ENCODE measurements at regions not wholly inside any gene's neighbourhood (a gene's known extent, or its start where the extent isn't known, plus 50 kb on each side); places are given as distances from the start of the nearest gene placed in this dataset.
"Not testable (repeated sequence)": the region's sequence is repeated elsewhere in the genome, so short reads cannot be mapped to it uniquely, and the experiment has no call there.

DNA sequence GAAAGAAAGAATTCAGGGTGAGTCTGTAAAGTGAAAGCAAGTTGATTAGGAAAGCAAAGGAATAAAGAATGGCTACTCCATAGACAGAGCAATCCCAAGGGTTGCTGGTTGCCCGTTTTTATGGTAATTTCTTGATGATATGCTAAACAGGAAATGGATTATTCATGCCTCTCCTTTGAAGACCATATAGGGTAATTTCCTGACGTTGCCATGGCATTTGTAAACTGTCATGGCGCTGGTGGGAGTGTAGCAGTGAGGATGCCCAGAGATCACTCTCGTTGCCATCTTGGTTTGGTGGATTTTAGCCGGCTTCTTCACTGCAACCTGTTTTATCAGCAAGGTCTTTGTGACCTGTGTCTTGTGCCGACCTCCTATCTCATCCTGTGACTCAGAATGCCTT lies 287.4 kb upstream of the ERCC4 start:
- DNase-seq: not testable (repeated sequence)

DNA sequence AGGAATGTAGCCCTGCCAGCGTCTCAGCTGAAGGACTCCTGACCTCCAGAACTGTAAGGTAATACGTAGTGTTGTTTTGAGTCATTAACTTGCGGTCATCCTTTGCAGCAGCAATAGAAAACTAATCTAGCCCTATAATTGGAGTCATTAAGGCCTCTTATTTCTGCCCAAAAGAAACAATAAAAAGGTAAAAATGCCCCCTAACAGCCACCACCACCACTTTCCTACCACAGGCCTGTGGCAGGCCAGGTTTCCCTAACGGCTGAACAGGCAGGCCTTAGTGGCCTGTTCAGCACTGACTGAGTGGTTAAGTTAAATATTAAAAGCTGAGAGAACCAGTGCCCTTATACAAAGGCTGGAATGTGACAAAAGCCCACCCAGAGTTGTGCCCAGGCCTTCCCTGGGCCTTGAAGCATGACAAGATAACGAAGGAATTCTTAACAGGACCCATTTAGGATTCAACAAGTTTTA lies 286.5 kb upstream of the ERCC4 start:
- no peak for DNase-seq

DNA sequence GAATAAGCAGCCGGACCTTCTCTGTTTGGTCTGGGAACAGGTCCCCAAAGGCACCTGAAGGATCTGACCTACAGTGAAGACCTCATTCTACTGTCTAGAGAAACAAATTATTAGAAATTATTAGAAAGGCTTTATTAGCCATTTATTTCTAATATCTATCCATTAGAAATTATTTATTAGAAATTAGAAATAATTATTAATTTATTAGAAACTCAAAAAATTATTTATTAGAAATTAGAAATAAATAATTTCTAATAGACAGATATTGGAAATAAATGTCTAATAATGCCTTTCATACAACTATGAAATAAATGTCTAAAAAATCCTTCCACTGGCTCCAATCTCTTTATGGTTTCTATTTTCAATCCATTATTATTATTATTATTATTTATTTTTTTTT lies 285.7 kb upstream of the ERCC4 start:
- DNase-seq: no peak

DNA sequence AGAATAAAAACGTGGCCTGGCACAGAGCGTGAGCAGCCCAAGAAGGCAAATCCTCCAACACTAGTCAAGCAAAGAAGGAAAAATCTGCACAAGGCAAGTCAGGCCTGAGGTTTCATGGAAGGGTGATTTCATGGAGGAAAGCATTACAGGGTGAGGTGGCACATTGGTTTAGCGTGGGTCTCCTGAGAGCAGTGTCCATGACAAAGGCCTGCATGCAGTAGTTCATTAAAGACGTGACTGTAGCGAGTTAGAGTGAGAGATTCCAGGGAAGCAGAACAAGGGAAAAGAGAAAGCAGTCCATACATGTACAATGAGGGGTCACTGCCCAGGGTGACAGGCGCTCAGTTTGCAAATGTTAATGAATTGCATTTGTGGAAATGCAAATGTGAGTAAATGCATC lies 285.0 kb upstream of the ERCC4 start:
- DNase-seq: no peak

DNA sequence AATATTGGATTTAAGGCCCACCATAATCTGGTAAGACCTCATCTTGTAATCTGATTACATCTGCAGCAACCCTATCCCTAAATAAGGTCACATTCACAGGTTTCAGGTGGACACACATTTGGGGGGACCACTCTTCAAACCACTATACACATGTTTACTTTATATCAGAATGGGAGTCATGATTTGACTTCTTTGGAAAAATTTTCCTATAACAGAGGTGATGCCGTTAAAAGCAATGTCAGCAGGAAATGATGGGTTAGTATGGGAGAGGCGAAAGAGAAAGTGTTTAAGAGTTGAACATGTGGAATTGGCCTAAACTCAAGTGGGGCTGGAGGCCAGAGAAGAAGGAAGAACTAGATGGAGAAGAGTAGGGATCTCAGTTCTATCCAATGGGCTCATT lies 281.7 kb upstream of the ERCC4 start:
- DNase-seq: no peak

DNA sequence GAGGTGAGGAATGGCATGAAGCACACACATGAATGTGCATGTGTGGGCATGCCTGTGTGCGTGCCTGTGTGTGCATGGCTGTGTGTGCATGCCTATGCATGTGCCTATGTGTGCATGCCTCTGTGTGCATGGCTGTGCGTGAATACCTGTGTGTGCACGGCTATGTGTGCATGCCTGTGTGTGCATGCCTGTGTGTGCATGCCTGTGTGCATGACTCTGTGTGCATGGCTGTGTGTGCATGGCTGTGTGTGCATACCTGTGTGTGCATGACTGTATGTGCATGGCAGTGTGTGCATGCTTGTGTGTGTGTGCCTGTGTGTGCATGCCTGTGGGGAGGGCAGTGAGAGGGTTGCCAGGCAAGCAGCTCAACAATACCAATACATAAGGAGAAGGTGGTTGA lies 276.5 kb upstream of the ERCC4 start:
- no peak for DNase-seq

DNA sequence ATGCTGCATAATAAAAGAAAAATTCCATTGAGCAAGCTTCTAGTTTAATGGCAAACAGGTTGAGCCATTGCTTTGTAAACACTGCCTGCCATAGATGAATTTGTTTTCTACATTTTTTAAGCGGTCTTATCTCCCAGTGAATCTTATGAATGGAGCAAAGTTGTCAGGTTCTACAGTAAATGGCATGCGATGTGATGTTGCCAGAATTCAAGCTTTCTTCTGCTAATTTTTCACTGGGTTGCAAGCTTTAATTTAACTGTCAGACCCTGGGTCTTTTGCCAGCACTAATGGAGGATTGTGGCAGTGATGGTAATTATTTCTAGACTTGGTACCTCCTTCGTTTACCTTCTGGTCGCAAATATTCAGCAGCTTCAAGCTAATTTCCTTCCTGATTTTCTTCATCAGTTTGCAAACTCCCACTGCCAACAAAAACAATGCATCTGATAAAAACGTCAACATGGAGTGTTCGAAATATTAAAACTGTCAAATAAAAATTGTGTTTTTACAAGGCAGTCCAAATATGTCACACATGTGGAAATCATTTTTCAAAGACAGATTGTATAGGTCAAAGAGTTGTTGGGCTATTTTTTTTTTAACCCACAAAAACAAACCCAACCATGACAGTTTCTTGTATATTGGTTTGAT lies 274.2 kb upstream of the ERCC4 start:
- no peak for DNase-seq

DNA sequence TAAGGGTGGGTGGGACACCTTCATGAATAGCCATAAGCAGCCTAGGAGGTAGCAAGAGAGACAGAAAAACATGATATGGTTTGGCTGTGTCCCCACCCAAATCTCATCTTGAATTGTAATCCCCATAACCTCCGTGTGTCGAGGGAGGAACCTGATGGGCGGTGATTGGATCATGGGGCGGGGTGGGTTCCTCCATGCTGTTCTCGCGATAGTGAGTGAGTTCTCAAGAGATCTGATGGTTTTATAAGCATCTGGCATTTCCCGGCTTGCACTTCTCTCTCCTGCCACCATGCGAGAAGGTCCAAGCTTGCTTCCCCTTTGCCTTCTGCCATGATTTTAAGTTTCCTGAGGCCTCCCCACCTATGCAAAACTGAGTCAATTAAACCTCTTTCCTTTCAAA lies 259.1 kb upstream of the ERCC4 start:
- no peak for DNase-seq

DNA sequence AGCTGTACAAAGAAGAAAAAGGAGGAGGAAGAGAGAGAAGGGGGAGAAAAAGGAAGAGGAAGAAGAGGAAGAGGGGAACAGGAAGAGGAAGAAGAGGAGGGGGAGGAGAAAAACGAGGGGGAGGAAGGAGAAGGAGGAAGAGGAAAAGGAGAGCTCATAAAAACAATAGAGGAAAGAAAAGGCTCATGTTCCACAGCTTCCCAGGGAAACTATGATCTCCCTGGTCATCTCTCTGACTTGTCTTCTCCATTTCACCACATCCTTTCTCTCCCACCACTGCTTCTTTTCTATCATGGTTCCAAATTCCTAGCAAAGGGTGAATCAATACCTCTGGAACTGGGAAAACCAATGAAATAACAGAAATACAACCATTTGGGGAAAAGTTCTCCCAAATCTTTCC lies 254.1 kb upstream of the ERCC4 start:
- DNase-seq: no peak

DNA sequence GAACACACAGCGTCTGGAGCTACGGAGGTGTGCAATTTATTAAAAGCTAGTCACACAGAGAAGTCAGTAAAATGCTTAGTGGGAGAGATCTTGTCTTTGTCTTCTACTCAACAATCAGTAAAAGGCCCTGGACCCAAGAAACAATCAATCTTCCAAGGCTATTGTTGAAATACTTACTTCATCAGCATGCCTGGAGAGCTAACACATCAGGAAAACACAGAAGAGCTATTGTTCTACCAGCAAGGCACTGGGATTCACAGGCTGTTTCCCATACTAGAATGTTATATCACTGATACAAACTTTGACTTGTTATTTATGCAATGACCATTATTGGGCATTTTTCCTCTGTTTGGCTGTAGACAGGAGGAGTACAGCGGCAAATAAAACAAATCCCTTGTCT lies 247.8 kb upstream of the ERCC4 start:
- no peak for DNase-seq

DNA sequence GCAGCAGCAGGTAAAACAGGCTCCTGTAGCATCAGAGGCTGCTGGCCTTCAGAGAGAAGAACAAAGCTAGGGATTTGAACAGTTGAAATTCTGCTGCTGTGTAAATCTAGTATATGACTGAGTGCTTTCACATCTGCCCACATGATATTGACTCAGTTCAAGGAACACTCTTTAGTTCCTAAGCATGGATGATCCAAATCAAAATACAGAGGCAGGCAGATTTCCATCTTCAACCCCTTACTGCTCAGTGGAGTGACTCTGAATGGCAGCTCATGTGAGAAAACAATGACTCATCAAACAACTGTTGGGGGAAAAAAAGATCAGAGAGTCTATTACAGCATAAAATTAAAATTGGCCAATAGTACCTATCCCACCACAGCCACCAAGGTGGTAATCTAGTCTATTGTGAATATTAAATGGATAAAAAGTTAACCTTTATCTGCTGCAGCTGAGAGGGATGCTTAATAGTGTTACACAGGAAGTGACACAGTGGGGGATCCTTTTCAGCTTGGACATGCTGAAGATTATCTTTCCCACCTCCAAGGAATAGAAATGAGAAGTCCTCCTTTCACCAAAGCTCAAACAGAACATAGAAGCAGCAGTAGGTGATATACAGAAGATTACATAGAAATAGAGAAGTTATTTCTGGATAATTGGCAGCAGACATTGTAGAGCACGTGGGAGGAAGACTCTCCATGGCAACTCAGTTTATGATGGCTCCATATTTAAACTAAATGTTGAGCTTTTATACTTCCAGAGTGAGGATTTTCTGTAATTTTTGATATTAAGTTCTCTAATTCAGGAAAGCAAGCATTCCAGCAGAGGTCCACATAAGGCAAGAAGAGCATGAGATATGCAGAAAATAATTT lies 239.7 kb upstream of the ERCC4 start:
- no peak for DNase-seq

DNA sequence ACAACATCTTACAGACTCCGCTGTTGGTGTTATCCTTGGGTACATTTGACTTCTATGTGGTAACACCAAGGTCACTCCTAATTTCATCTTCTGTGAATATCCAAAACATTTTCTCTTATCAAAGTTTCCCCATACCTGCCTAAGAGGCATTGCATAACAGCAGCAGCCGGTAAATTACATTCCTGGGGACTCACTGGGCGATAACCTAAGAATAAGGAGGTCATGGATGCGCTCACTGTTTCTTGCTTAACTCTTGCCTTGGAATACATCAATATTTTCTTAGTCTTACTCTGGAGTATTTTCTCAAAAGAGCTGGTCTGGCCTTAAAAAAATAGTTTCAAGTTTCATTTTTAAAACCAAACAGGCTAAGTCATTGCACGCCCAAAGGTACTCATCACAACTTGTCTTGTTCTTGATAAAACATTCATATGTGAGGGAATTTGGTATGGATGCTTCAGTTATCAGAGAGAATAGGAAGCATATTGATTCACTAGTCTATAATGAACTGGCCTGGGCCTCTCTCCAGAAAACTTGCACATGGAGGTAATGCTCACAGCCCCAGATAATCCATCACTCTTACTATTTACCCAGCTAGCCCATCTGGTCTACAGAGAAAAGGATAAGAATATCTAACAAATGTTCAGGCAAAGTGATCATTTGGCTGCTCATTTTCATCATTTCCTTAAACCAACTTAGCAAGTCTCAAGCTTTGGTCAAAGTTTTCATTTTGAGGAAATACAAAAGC lies 235.0 kb upstream of the ERCC4 start:
- no peak for DNase-seq

DNA sequence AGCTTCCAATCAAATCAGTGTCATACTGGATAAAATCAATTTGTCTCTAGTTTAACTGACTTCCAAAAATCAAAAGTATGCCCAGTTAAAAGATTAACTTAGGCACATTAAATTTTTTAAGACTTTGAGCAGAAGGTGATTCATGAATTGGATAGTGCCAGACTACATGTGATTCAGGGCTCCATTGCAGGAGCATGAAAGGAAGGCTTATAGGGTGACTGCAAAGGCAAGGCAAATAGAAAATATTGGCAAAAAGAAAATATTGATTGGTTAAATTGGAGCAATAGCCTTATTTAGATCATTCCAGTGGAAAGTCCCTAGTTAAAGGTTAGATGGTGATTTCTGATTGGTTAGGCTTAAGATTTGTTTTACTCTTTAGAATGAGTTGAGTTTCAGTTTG lies 223.9 kb upstream of the ERCC4 start:
- DNase-seq: no peak

DNA sequence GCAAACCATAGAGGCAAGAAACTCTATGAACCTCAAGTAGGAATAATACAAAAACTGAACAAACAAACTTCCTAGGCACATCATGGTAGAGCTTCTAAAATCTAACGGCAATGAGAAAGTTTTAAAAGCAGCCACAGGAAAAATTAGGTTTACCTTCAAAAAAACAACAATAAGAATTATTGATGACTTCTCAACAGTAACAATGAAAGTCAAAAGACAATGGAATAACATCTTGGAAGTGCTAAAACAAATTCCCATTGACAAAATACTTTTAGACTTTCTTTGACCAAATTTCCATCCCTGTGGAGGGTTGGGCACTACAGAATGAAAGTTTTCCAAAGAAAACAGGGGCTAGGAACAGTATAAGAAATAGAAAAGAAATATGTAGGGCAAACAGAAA lies 222.9 kb upstream of the ERCC4 start:
- DNase-seq: no peak

DNA sequence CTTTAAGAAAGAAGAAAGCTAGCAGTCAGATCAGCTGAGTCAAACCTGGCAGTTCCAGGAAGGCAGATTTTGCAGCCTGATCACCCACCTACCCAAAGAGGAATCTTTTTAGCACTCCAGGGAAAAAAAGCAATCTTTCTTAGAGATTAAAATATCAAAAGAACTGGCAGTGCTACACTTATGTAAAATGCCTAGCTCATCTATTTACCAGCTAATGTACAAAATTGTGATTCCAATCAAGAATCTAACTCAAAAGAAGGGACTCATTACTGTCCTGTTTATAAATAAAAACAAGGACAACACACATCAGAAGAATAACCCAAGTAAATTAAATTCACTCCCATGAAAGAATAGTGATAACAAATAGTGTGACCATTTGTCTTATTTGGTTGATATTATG lies 222.4 kb upstream of the ERCC4 start:
- DNase-seq: no peak

DNA sequence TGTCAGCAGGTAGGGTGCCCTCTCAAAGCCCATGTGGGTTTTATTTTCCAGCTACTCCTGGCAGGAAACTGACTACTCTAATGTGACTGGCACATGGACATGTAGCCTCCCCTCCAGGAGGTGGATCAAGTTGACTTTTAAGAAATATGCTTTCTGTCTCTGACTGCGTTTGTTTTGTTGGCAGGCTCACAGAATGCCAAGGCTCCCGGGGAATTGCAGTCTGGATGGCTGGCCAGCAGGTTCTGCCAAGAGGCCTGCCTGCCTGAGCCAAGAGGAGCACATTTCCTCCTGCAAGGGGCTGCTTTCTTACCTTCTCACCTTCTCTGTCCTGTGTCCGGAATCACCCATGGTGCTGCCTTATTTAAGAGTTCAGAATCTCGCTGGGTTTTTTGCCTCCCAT lies 217.3 kb upstream of the ERCC4 start:
- no peak for DNase-seq

DNA sequence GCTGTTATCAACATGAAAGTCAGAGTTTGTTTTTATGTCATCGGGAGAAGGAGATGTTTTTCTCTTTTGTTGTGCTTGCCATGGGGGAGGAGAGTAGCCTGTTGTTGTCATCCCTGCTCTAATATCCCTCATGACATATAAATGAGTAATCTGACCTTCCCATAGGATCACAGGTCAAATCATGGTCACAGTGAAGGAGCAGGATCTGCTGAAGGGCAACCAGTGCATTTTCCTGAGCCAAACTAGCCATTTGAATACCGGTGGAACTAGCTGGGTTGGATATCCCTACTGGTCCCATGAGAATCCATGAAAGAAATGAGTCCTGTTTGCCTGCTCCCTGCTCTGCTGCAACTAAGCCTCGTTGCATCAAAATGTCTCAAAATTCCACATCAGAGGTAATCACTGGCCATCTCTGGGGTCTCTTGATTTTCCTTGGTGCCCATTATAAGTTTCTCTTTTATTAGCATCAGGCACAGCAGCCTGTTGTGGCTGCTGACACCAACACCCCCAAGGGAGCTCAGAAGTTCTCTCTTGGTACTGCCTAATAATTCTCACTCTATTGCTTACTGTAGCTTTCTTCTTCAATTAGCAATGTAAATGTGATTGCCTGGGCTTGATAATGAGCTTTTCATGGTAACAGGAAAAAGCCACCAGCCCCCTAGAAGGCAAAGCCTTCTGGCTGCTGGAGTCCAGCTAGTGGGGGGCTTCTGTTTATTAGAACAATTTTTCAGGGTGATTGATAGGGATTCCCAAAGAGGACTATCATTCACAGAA lies 211.4 kb upstream of the ERCC4 start:
- DNase-seq: no peak

DNA sequence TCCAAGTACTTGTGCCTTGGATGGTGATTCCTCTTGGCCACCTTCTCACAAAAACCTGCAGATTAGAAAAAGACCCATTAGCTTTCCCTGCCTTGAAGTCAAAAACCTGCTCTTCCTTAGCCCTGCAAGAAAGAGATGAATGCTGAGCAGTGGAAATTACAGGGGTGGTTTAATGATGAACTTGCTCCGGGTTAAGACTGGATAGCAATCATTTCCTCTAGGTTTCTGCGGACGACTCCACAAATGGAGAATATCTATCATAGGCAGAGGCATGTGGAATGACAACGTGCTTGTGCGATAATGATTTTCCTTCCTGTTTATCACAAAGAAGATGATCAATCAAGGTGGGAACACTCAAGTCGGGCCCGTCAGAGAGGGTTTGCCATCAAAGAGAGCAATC lies 201.2 kb upstream of the ERCC4 start:
- no peak for DNase-seq

DNA sequence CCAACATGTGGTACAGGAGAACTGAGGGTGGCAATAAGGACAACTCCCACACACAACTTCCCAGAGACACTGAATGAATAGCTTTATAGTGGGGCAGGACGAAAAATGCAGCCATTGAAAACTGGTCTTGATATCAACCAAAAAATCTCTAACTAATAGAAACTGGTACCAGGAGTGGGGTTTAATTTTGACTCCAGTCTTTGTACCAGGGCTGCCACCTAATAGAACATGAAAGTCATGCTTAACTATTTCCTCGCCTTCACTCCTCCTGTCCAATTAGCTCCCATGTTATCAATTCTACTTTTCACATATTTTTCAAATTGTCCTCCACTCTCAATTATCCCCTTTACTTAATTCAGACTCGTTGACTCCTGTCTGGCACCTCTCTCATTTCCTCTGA lies 192.0 kb upstream of the ERCC4 start:
- DNase-seq: no peak

DNA sequence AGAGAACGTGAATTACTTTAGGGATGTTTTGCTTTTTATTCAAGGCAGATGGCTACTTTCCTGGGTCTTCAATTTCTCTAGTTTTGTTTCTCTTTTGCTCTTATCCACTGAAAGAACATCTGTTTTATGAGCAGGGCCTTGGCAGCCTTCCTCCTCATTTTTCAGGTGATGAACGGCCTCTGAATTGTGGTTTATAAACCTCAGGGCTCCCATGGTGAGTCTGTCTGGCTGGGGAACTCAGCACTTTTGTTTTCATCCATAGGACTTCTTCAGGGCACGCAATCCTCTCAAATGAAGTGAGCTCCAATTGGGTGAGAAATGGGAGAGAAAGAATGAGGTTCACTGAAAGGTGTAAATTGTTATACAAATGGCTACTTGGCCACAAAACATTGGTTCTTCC lies 186.4 kb upstream of the ERCC4 start:
- no peak for DNase-seq

DNA sequence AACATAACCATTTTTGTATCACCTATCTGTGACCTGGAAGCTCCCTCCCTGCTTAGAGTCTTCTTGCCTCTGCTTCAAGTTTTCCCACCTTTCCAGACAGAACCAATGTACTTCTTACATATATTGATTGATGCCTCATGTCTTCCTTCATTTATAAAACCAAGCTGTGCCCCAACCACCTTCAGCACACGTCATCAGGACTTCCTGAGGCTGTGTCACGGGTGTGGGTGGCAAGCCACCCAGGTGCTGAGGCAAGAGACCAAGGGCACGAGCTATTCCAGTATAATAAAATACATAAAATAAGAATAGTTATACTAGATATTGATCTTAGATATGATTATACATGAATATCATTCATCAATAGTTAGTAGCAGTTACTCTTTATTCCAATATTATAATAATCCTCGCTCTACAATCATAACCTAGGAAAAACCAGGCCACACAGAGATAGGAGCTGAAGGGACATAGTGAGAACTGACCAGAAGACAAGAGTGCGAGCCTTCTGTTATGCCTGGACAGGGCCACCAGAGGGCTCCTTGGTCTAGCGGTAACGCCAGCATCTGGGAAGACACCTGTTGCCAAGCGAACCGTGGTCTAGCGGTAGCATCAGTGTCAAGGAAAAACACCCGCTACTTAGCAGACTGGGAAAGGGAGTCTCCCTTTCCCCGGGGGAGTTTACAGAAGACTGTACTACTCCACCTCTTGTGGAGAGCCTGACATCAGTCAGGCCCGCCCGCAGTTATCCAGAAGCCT lies 180.2 kb upstream of the ERCC4 start:
- not testable (repeated sequence) for DNase-seq

DNA sequence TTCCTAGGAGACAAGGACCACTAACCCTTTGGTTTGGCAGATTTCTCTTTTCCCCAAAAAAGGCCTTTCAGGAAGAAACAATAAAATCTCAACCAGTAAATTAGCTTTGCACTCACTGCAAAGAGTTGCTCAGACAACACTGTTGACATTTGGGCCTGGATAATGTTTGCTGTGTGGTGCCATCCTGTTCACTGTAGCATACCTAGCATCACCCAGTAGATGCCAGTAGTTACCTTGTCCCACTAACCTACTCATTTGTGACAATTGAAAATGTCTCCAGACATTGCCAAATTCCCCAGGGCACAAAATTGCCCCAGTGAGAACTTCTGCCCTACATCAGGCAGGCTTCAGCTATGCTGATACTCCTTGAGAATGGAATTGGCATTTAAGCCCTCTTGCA lies 177.0 kb upstream of the ERCC4 start:
- DNase-seq: no peak
